CD4-positive, alpha-beta T cell treated with Interleukin-2 at 100 ng/mL for 4 hours (primary cell): ENCODE measurements at regions not wholly inside any gene's neighbourhood (a gene's known extent, or its start where the extent isn't known, plus 50 kb on each side); places are given as distances from the start of the nearest gene placed in this dataset.
A peak's percentile ranks its signal among the peaks of the same experiment; 100 is the strongest.

Experiments
- DNase-seq: peaks from one replicate; pipeline ENCODE4 v3.0.0-alpha.2; 2020; ENCODE audit warnings: low spot score

- no peak for DNase-seq
Measured at GRCh38 chr20:59493926-59494325, 110.4 kb upstream of the PHACTR3 start.

- no peak for DNase-seq
Measured at GRCh38 chr20:59495166-59495565, 109.2 kb upstream of the PHACTR3 start.

- DNase-seq = peak; percentile 54
Measured at GRCh38 chr20:59495894-59496510, 108.3 kb upstream of the PHACTR3 start.

- DNase-seq = no peak
Measured at GRCh38 chr20:59498291-59498690, 106.0 kb upstream of the PHACTR3 start.

- DNase-seq = no peak
Measured at GRCh38 chr20:59499863-59500262, 104.5 kb upstream of the PHACTR3 start.

- DNase-seq = no peak
Measured at GRCh38 chr20:59508729-59509128, 95.6 kb upstream of the PHACTR3 start.

GRCh38 chr20:59512651-59513050 is 91.7 kb upstream of the PHACTR3 start:
- DNase-seq = no peak

GRCh38 chr20:59514554-59514953 is 89.8 kb upstream of the PHACTR3 start:
- no peak for DNase-seq

- DNase-seq = no peak
Measured at GRCh38 chr20:59515013-59515905, 89.1 kb upstream of the PHACTR3 start.

GRCh38 chr20:59515906-59516209 is 88.5 kb upstream of the PHACTR3 start:
- DNase-seq = no peak

- DNase-seq = peak; percentile 39
Measured at GRCh38 chr20:59518881-59519706, 85.2 kb upstream of the PHACTR3 start.

GRCh38 chr20:59519707-59520014 is 84.7 kb upstream of the PHACTR3 start:
- DNase-seq = no peak

- DNase-seq = no peak
Measured at GRCh38 chr20:59520814-59521213, 83.5 kb upstream of the PHACTR3 start.

GRCh38 chr20:59525500-59526241 is 78.7 kb upstream of the PHACTR3 start:
- DNase-seq = peak; percentile 18

GRCh38 chr20:59526242-59527225 is 77.8 kb upstream of the PHACTR3 start:
- no peak for DNase-seq

GRCh38 chr20:59530782-59531181 is 73.6 kb upstream of the PHACTR3 start:
- DNase-seq = no peak

GRCh38 chr20:59537991-59538390 is 66.3 kb upstream of the PHACTR3 start:
- DNase-seq = no peak

- no peak for DNase-seq
Measured at GRCh38 chr20:59547596-59547995, 56.7 kb upstream of the PHACTR3 start.
